ENCODE measurements at regions not wholly inside any gene's neighbourhood (a gene's known extent, or its start where the extent isn't known, plus 50 kb on each side); places are given as distances from the start of the nearest gene placed in this dataset.

- Histone ChIP-seq H4K20me1 (ENCODE audit: insufficient read depth, low read length) (no peaks in the 10 kb centered on the region), H3K4me3 (ENCODE audit: insufficient read depth, low read depth, low read length) (no peak overlapping the region), H3K4me2 (ENCODE audit: low read depth, low read length) (no peak overlapping the region), H2BK120ac (ENCODE audit: low read depth, low read length) (no peak overlapping the region), H3K4me1 (ENCODE audit: control insufficient read depth, insufficient read depth, low read length) (no peaks in the 10 kb centered on the region), H4K8ac (ENCODE audit: low read depth in 2 of 2, low read length in 2 of 2) (no peak overlapping the region), H3K27me3 (ENCODE audit: control insufficient read depth, insufficient read depth, low read length) (no peaks in the 10 kb centered on the region), H3K9ac (ENCODE audit: low read depth, low read length) (no peak overlapping the region), H3K23ac (ENCODE audit: low read depth, low read length) (no peak overlapping the region), H2BK5ac (ENCODE audit: low read depth, low read length, poor library complexity, severe bottlenecking) (no peak overlapping the region), H3K9me3 (ENCODE audit: control insufficient read depth, insufficient read depth, low read length) (0 out of 2 replicates have a peak, but pooled peaks cover 2% of the 10 kb centered on the region), H4K5ac (ENCODE audit: low read depth, low read length) (no peak overlapping the region), H3K18ac (ENCODE audit: low read depth, low read length) (no peak overlapping the region), H2BK15ac (ENCODE audit: low read depth, low read length) (no peak overlapping the region), H2AK9ac (replicated peaks; ENCODE audit: low read depth, low read length, poor library complexity) (no peak overlapping the region), H3K79me1 (ENCODE audit: low read depth in 1 of 2, low read length in 2 of 2) (no peaks in the 10 kb centered on the region), H3K4ac (ENCODE audit: low read depth, low read length) (no peak overlapping the region), H3K27ac (ENCODE audit: insufficient read depth, low read length) (no peak overlapping the region), H3K9me1 (ENCODE audit: insufficient read depth, low read length) (no peaks in the 10 kb centered on the region), H2AK5ac (ENCODE audit: low read depth, low read length) (no peak overlapping the region), H4K91ac (ENCODE audit: insufficient read depth, low read depth, low read length) (no peak overlapping the region), H2BK20ac (ENCODE audit: low read depth, low read length) (no peak overlapping the region), H3K14ac (replicated peaks; ENCODE audit: low read depth, low read length) (no peak overlapping the region), H3K36me3 (ENCODE audit: control insufficient read depth, insufficient read depth, low read length) (no peaks in the 10 kb centered on the region), H3K56ac (ENCODE audit: extremely low read depth, insufficient read depth, low read length) (no peak overlapping the region), H2AFZ (replicated peaks; ENCODE audit: low read length, poor library complexity) (no peak overlapping the region)
- ATAC-seq (ENCODE audit: low read depth): no peak
- dilution Hi-C loops (cut with HindIII; ENCODE audit: low sequenced_read_pairs, unreplicated experiment) (no loop called here), in situ Hi-C loops (cut with MboI; ENCODE audit: low sequenced_read_pairs) (no loop called here), intact Hi-C loops (cut with micrococcal nuclease) (no loop called here)
- no CpG with 5 or more reads among the region's 2 CpGs for WGBS, 2 experiments (ENCODE audit: extremely low coverage in 2 of 2, insufficient read length in 1 of 2)
- no TSS peak for BruUV-seq (replicated peaks)
- no peak for DNase-seq
- POLR2A ChIA-PET (ENCODE audit: unreplicated experiment): no interaction called here
- TF ChIP-seq MAFK (IDR thresholded peaks at IDR 0.05; ENCODE audit: low read depth, low read length): no peak
- CTCF ChIA-PET: no interaction called here
These were observed 166.8 kb downstream of the NR4A2 start for GRCh38 chr2:156165742-156166141.

Measured in IMR-90 (cell line).